PC-9 (cell line): ENCODE measurements at regions not wholly inside any gene's neighbourhood (a gene's known extent, or its start where the extent isn't known, plus 50 kb on each side); places are given as distances from the start of the nearest gene placed in this dataset.

Experiments
- BruUV-seq: library from RNA; stranded (reverse); fragments of 400-500 nt; replicated peaks from 2 replicates; lab custom pipeline; 2021; lab: Mats Ljungman, UMichigan
- CTCF ChIA-PET: fragments of 300-600 bp; sonication (Branson Sonifier 250); formaldehyde crosslinking; loops from one replicate; lab custom pipeline; 2022; ENCODE audit warnings: antibody characterized with exemption; lab: Charles Lee
- POLR2A ChIA-PET: fragments of 300-600 bp; sonication (Branson Sonifier 250); formaldehyde crosslinking; loops from one replicate; lab custom pipeline; 2022; ENCODE audit warnings: antibody characterized with exemption; ENCODE audit not compliant: unreplicated experiment; lab: Charles Lee
- DNase-seq, 2 experiments: peaks; one replicate each; pipeline versions ENCODE4 v3.0.0 to v3.0.0-alpha.2; 2015 to 2022; ENCODE audit warnings: mixed read lengths in 1 of 2
- H2AFZ ChIP-seq: fragments of 200-600 bp; sonication (generic); 2 replicates; pipeline ENCODE4 v1.8.1; 2017; ENCODE audit warnings: antibody characterized with exemption
- H3F3A ChIP-seq: fragments of 200-600 bp; sonication (generic); 2 replicates; pipeline ENCODE4 v1.8.1; 2017; ENCODE audit warnings: antibody characterized with exemption, mild to moderate bottlenecking, low read depth; ENCODE audit not compliant: insufficient read depth
- H3K27ac ChIP-seq: fragments of 200-600 bp; sonication (generic); 2 replicates; pipeline ENCODE4 v1.6.1; 2016; ENCODE audit warnings: mixed run types
- H3K27me3 ChIP-seq: fragments of 200-600 bp; sonication (generic); 2 replicates; pipeline ENCODE4 v1.6.1; 2016; ENCODE audit warnings: low read depth, mixed run types; ENCODE audit not compliant: insufficient read depth
- H3K36me3 ChIP-seq: fragments of 200-600 bp; sonication (generic); 2 replicates; pipeline ENCODE4 v1.6.1; 2016; ENCODE audit warnings: low read depth, mixed run types
- H3K4me1 ChIP-seq: fragments of 200-600 bp; sonication (generic); replicated peaks from 2 replicates; pipeline ENCODE4 v1.6.1; 2016; ENCODE audit warnings: mixed run types; ENCODE audit not compliant: insufficient read depth
- H3K4me2 ChIP-seq: fragments of 200-600 bp; sonication (generic); 2 replicates; pipeline ENCODE4 v1.6.1; 2017; ENCODE audit warnings: mixed run types
- H3K4me3 ChIP-seq: fragments of 200-600 bp; sonication (generic); 2 replicates; pipeline ENCODE4 v1.6.1; 2016; ENCODE audit warnings: mixed run types
- H3K79me2 ChIP-seq: fragments of 200-600 bp; sonication (generic); 2 replicates; pipeline ENCODE4 v1.6.1; 2017; ENCODE audit warnings: low read depth, mixed run types
- H3K9me2 ChIP-seq: fragments of 200-600 bp; sonication (generic); 2 replicates; pipeline ENCODE4 v1.8.1; 2017; ENCODE audit warnings: mild to moderate bottlenecking; ENCODE audit not compliant: insufficient read depth
- H3K9me3 ChIP-seq: fragments of 200-600 bp; sonication (generic); 2 replicates; pipeline ENCODE4 v1.8.1; 2016; ENCODE audit warnings: low read depth; ENCODE audit not compliant: insufficient read depth
- H4K20me1 ChIP-seq: fragments of 200-600 bp; sonication (generic); 2 replicates; pipeline ENCODE4 v1.8.1; 2017; ENCODE audit not compliant: insufficient read depth
- EZH2 ChIP-seq: fragments of 200-600 bp; sonication (generic); IDR thresholded peaks from 2 replicates; pipeline ENCODE4 v1.8.0; 2017; ENCODE audit warnings: antibody characterized with exemption, low read depth
- intact Hi-C: fragments of 100-400 bp; cut with micrococcal nuclease; formaldehyde crosslinking; loops from one replicate; pipeline ENCODE4 v1.10.0; 2022; ENCODE audit not compliant: unreplicated experiment
- TF ChIP-seq, protein P1 (sequence below): fragments of 200-600 bp; sonication (generic); conservative IDR thresholded peaks from 2 replicates; pipeline ENCODE4 v1.6.1; 2017; ENCODE audit warnings: mixed run types, antibody characterized with exemption, mild to moderate bottlenecking, moderate library complexity

GRCh38 chr21:24310788-24311187 lies 1296.5 kb downstream of the MRPL39 start:
- no peaks in the 10 kb centered on the region for H4K20me1 ChIP-seq
- BruUV-seq = no TSS peak
- H3K79me2 ChIP-seq = no peaks in the 10 kb centered on the region
- no peaks in the 10 kb centered on the region for H3K9me2 ChIP-seq
- no peaks in the 10 kb centered on the region for H3F3A ChIP-seq
- H3K4me1 ChIP-seq = no peaks in the 10 kb centered on the region
- no peak overlapping the region for H3K4me2 ChIP-seq
- ChIA-PET POLR2A (no interaction called here), CTCF (no interaction called here)
- DNase-seq = no peak
- H3K27me3 ChIP-seq = no peaks in the 10 kb centered on the region
- H3K9me3 ChIP-seq = no peaks in the 10 kb centered on the region
- H2AFZ ChIP-seq = no peak overlapping the region
- intact Hi-C loops = no loop called here
- no peak for TF ChIP-seq EZH2
- TF ChIP-seq, protein P1, sequence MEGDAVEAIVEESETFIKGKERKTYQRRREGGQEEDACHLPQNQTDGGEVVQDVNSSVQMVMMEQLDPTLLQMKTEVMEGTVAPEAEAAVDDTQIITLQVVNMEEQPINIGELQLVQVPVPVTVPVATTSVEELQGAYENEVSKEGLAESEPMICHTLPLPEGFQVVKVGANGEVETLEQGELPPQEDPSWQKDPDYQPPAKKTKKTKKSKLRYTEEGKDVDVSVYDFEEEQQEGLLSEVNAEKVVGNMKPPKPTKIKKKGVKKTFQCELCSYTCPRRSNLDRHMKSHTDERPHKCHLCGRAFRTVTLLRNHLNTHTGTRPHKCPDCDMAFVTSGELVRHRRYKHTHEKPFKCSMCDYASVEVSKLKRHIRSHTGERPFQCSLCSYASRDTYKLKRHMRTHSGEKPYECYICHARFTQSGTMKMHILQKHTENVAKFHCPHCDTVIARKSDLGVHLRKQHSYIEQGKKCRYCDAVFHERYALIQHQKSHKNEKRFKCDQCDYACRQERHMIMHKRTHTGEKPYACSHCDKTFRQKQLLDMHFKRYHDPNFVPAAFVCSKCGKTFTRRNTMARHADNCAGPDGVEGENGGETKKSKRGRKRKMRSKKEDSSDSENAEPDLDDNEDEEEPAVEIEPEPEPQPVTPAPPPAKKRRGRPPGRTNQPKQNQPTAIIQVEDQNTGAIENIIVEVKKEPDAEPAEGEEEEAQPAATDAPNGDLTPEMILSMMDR = no peak
- no peak overlapping the region for H3K27ac ChIP-seq
- no peak overlapping the region for H3K4me3 ChIP-seq
- H3K36me3 ChIP-seq = no peaks in the 10 kb centered on the region

- DNase-seq = no peak
- Histone ChIP-seq H3K79me2 (no peaks in the 10 kb centered on the region), H3K9me2 (no peaks in the 10 kb centered on the region), H3F3A (no peaks in the 10 kb centered on the region), H3K27ac (no peak overlapping the region), H4K20me1 (no peaks in the 10 kb centered on the region), H3K4me2 (no peak overlapping the region), H3K9me3 (no peaks in the 10 kb centered on the region), H3K4me3 (no peak overlapping the region), H3K27me3 (no peaks in the 10 kb centered on the region), H3K36me3 (no peaks in the 10 kb centered on the region), H2AFZ (no peak overlapping the region), H3K4me1 (no peaks in the 10 kb centered on the region)
- no peak for TF ChIP-seq EZH2
- TF ChIP-seq, protein P1 = no peak
- POLR2A ChIA-PET = no interaction called here
- CTCF ChIA-PET = no interaction called here
- BruUV-seq = no TSS peak
- intact Hi-C loops = no loop called here
Observed at GRCh38 chr21:24308183-24308582, 1299.1 kb downstream of the MRPL39 start.

GRCh38 chr21:24302400-24302799 lies 1304.9 kb downstream of the MRPL39 start:
- BruUV-seq = no TSS peak
- Histone ChIP-seq H2AFZ (no peak overlapping the region), H3K36me3 (no peaks in the 10 kb centered on the region), H3F3A (no peaks in the 10 kb centered on the region), H3K27me3 (no peaks in the 10 kb centered on the region), H3K4me1 (no peaks in the 10 kb centered on the region), H3K79me2 (no peaks in the 10 kb centered on the region), H3K4me2 (no peak overlapping the region), H3K27ac (no peak overlapping the region), H3K4me3 (no peak overlapping the region), H3K9me3 (no peaks in the 10 kb centered on the region), H3K9me2 (no peaks in the 10 kb centered on the region), H4K20me1 (no peaks in the 10 kb centered on the region)
- POLR2A ChIA-PET = no interaction called here
- intact Hi-C loops = no loop called here
- CTCF ChIA-PET = no interaction called here
- no peak for TF ChIP-seq EZH2
- TF ChIP-seq, protein P1 = no peak
- DNase-seq = no peak
